ENCODE measurements at regions not wholly inside any gene's neighbourhood (a gene's known extent, or its start where the extent isn't known, plus 50 kb on each side); places are given as distances from the start of the nearest gene placed in this dataset.
"Not testable (repeated sequence)": the region's sequence is repeated elsewhere in the genome, so short reads cannot be mapped to it uniquely, and the experiment has no call there.

DNA sequence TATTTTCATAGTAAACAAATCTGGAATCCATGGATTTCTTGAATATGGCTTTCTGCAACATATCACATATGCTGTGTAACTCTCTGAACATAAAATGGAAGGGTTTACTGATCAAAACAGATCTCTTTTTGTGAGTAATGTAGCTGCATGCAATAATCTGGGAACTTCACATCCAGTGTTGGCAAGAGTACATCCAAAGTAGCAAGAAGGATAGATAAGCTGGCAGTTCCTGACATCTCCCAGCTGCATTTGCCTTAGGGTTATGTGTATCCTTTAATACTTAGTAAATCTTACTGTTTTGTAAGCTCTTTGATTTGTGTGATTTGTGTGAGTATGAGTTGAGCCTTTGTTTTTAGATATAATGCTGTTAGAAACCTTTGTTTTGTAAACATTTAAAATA is 280.4 kb upstream of the CNTN5 start:
- Mint-ChIP-seq H3K27me3 (ENCODE audit: low read depth in 3 of 3) (peaks cover 0 to 2% (median 0%) of the 10 kb centered on the region in 3 donors), H3K4me3 (no peak overlapping the region), H3K27ac (no peak overlapping the region), H3K9me3 (peaks cover 0 to 12% (median 2%) of the 10 kb centered on the region in 7 donors), H3K36me3 (no peaks in the 10 kb centered on the region), H3K4me1 (no peaks in the 10 kb centered on the region)
- Histone ChIP-seq H3K27ac (ENCODE audit: low read depth in 1 of 2, low read length in 2 of 2) (no peak overlapping the region), H3K4me2 (replicated peaks; ENCODE audit: extremely low read depth, low read length, poor library complexity, severe bottlenecking) (no peak overlapping the region), H3K36me3 (replicated peaks in 1 of 2; ENCODE audit: control insufficient read depth in 1 of 2, insufficient read depth in 2 of 2, low read length in 2 of 2) (no peaks in the 10 kb centered on the region), H3K27me3 (ENCODE audit: control insufficient read depth in 2 of 2, insufficient read depth in 2 of 2, low read length in 2 of 2) (no peaks in the 10 kb centered on the region), H3K9me3 (replicated peaks in 1 of 2; ENCODE audit: control insufficient read depth in 1 of 2, insufficient read depth in 1 of 2, low read length in 2 of 2) (peaks cover 6 to 11% of the 10 kb centered on the region in 2 donors), H4K20me1 (ENCODE audit: insufficient read depth, low read length) (no peaks in the 10 kb centered on the region), H3K79me2 (ENCODE audit: insufficient read depth, low read length) (no peaks in the 10 kb centered on the region), H3K4me1 (ENCODE audit: control insufficient read depth in 1 of 2, insufficient read depth in 2 of 2, low read length in 2 of 2) (no peaks in the 10 kb centered on the region), H3K4me3 (replicated peaks in 1 of 3; ENCODE audit: low read depth in 2 of 3, low read length in 3 of 3) (no peak overlapping the region), H3K9ac (ENCODE audit: insufficient read depth, low read length, poor library complexity, severe bottlenecking) (no peak overlapping the region), H2AFZ (ENCODE audit: insufficient read depth, low read depth, low read length, poor library complexity, severe bottlenecking) (no peak overlapping the region)
- intact Hi-C loops (cut with micrococcal nuclease): no loop called here
- TF ChIP-seq, protein P1, sequence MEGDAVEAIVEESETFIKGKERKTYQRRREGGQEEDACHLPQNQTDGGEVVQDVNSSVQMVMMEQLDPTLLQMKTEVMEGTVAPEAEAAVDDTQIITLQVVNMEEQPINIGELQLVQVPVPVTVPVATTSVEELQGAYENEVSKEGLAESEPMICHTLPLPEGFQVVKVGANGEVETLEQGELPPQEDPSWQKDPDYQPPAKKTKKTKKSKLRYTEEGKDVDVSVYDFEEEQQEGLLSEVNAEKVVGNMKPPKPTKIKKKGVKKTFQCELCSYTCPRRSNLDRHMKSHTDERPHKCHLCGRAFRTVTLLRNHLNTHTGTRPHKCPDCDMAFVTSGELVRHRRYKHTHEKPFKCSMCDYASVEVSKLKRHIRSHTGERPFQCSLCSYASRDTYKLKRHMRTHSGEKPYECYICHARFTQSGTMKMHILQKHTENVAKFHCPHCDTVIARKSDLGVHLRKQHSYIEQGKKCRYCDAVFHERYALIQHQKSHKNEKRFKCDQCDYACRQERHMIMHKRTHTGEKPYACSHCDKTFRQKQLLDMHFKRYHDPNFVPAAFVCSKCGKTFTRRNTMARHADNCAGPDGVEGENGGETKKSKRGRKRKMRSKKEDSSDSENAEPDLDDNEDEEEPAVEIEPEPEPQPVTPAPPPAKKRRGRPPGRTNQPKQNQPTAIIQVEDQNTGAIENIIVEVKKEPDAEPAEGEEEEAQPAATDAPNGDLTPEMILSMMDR (IDR thresholded peaks at IDR 0.05): no peak
- DNase-seq: no peak

DNA sequence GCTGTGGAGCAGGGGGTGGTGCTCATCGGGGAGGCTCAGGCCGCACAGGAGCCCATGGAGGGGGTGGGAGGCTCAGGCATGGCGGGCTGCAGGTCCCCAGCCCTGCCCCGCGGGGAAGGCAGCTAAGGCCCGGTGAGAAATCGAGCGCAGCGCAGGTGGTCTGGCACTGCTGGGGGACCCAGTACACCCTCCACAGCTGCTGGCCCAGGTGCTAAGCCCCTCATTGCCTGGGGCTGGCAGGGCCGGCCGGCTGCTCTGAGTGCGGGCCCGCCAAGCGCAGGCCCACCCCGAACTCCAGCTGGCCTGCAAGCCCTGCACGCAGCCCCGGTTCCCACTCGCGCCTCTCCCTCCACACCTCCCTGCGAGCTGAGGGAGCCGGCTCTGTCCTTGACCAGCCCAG is 257.3 kb upstream of the CNTN5 start:
- H3K4me1 ChIP-seq (ENCODE audit: control insufficient read depth in 1 of 2, insufficient read depth in 2 of 2, low read length in 2 of 2); H3K27ac Mint-ChIP-seq; H3K4me2 ChIP-seq (replicated peaks; ENCODE audit: extremely low read depth, low read length, poor library complexity, severe bottlenecking); H3K4me3 ChIP-seq (replicated peaks in 1 of 3; ENCODE audit: low read depth in 2 of 3, low read length in 3 of 3); H3K27me3 Mint-ChIP-seq (ENCODE audit: low read depth in 3 of 3); H3K4me1 Mint-ChIP-seq; H3K36me3 ChIP-seq (replicated peaks in 1 of 2; ENCODE audit: control insufficient read depth in 1 of 2, insufficient read depth in 2 of 2, low read length in 2 of 2); DNase-seq; H3K9ac ChIP-seq (ENCODE audit: insufficient read depth, low read length, poor library complexity, severe bottlenecking); H3K27me3 ChIP-seq (ENCODE audit: control insufficient read depth in 2 of 2, insufficient read depth in 2 of 2, low read length in 2 of 2); H2AFZ ChIP-seq (ENCODE audit: insufficient read depth, low read depth, low read length, poor library complexity, severe bottlenecking); H3K27ac ChIP-seq (ENCODE audit: low read depth in 1 of 2, low read length in 2 of 2); H3K36me3 Mint-ChIP-seq; intact Hi-C loops (cut with micrococcal nuclease); H3K4me3 Mint-ChIP-seq; H4K20me1 ChIP-seq (ENCODE audit: insufficient read depth, low read length); H3K79me2 ChIP-seq (ENCODE audit: insufficient read depth, low read length): not testable (repeated sequence)
- WGBS (ENCODE audit: insufficient coverage): 89% methylated on average over 9 of the region's 21 CpGs
- peaks cover 34 to 35% of the 10 kb centered on the region in 2 donors for H3K9me3 ChIP-seq (replicated peaks in 1 of 2; ENCODE audit: control insufficient read depth in 1 of 2, insufficient read depth in 1 of 2, low read length in 2 of 2)
- H3K9me3 Mint-ChIP-seq: peaks cover 7 to 44% (median 21%) of the 10 kb centered on the region in 7 donors

Data from CD14-positive monocyte (primary cell).